ENCODE measurements at regions not wholly inside any gene's neighbourhood (a gene's known extent, or its start where the extent isn't known, plus 50 kb on each side); places are given as distances from the start of the nearest gene placed in this dataset.

- TF ChIP-seq SUZ12 (IDR thresholded peaks at IDR 0.05; ENCODE audit: extremely low read depth, insufficient read depth, insufficient read length) (no peak), YY1 (IDR thresholded peaks at IDR 0.05; ENCODE audit: insufficient read depth, insufficient read length) (no peak), ZNF274 (IDR thresholded peaks at IDR 0.05; ENCODE audit: low read depth, low read length) (peak; percentile 33; the same call in 1 of the 2 replicates)
Observed at GRCh38 chr13:37395544-37395943, 203.0 kb downstream of the POSTN start.

All from NT2/D1 (cell line).